A549 (cell line): ENCODE measurements at regions not wholly inside any gene's neighbourhood (a gene's known extent, or its start where the extent isn't known, plus 50 kb on each side); places are given as distances from the start of the nearest gene placed in this dataset.

ENCODE experiments used
- ATAC-seq, 2 experiments: fragments of 200-7000 bp in 1 of 2; fragments of >200 bp in 1 of 2; cut with Nextera tagmentation in 1 of 2; cut with Tn5 transposase in 1 of 2; 3 replicates each; pipeline versions ENCODE4 v1.8.0 to v1.9.1; 2018 to 2020; ENCODE audit warnings: mild to moderate bottlenecking in 1 of 2, moderate library complexity in 1 of 2
- CTCF ChIA-PET: fragments of 300-600 bp; sonication (Branson Sonifier 250); formaldehyde crosslinking; extraction: SDS; loops from one replicate; lab custom pipeline; 2021; ENCODE audit warnings: antibody characterized with exemption, inconsistent platforms; lab: Yijun Ruan, JAX
- POLR2A ChIA-PET: fragments of 350-600 bp; formaldehyde crosslinking; extraction: SDS; loops from one replicate; lab custom pipeline; 2021; ENCODE audit warnings: antibody characterized with exemption, inconsistent platforms; lab: Yijun Ruan, JAX
- DNase-seq, 2 experiments: peaks; one replicate each; pipeline versions ENCODE4 v3.0.0 to v3.0.0-alpha.2; 2011 to 2016; ENCODE audit warnings: low read depth in 1 of 2, low spot score in 1 of 2
- FAIRE-seq: peaks from 2 replicates; lab custom pipeline; 2011; peaks lifted over from hg19 to GRCh38; lab: Jason Lieb, UNC
- H3K27ac ChIP-seq, 2 experiments: fragments of >200 bp; sonication (Bioruptor Twin); formaldehyde crosslinking; 3 replicates each; pipeline ENCODE4 v1.5.1; 2016 to 2017
- H3K4me1 ChIP-seq: fragments of >200 bp; sonication (Bioruptor Twin); formaldehyde crosslinking; 3 replicates; pipeline ENCODE4 v1.6.1; 2016
- H3K4me2 ChIP-seq: fragments of >200 bp; sonication (Bioruptor Twin); formaldehyde crosslinking; 3 replicates; pipeline ENCODE4 v1.6.1; 2016
- H3K4me3 ChIP-seq: fragments of >200 bp; sonication (Bioruptor Twin); formaldehyde crosslinking; 3 replicates; pipeline ENCODE4 v1.5.1; 2016
- H3K9me3 ChIP-seq: fragments of >200 bp; sonication (Bioruptor Twin); formaldehyde crosslinking; 3 replicates; pipeline ENCODE4 v1.6.1; 2016
- ATOH8 ChIP-seq: fragments of 250-450 bp; sonication (Bioruptor Pico); IDR thresholded peaks from 2 replicates; pipeline ENCODE4 v1.5.0; 2020; ENCODE audit warnings: low read depth, mild to moderate bottlenecking, moderate library complexity
- CBX8 ChIP-seq: fragments of 200-600 bp; sonication (generic); IDR thresholded peaks from 2 replicates; pipeline ENCODE4 v1.6.1; 2016
- CHD2 ChIP-seq: fragments of 150-350 bp; IDR thresholded peaks from 2 replicates; pipeline ENCODE4 v1.6.1; 2014; ENCODE audit warnings: low read length; ENCODE audit not compliant: partially characterized antibody
- CHD4 ChIP-seq: fragments of 200-600 bp; sonication (generic); IDR thresholded peaks from 2 replicates; pipeline ENCODE4 v1.6.1; 2016; ENCODE audit warnings: antibody characterized with exemption, mild to moderate bottlenecking, borderline replicate concordance
- EHMT2 ChIP-seq: fragments of 200-600 bp; sonication (generic); IDR thresholded peaks from 2 replicates; pipeline ENCODE4 v1.6.1; 2016; ENCODE audit warnings: antibody characterized with exemption, low read depth, mild to moderate bottlenecking, moderate library complexity
- EP300 ChIP-seq, 2 experiments: fragments of >200 bp; sonication (Bioruptor Twin); formaldehyde crosslinking; IDR thresholded peaks; 2 replicates in 1 of 2; 3 replicates in 1 of 2; pipeline ENCODE4 v1.6.1; 2016 to 2017
- FOSB ChIP-seq: fragments of 250-450 bp; sonication (Bioruptor Pico); IDR thresholded peaks from 2 replicates; pipeline ENCODE4 v1.5.0; 2020; ENCODE audit warnings: mild to moderate bottlenecking, moderate library complexity
- FOXS1 ChIP-seq: fragments of 250-450 bp; sonication (Bioruptor Pico); IDR thresholded peaks from 2 replicates; pipeline ENCODE4 v1.5.0; 2020; ENCODE audit warnings: mild to moderate bottlenecking, moderate library complexity
- HEYL ChIP-seq: fragments of 250-450 bp; sonication (Bioruptor Pico); IDR thresholded peaks from 2 replicates; pipeline ENCODE4 v1.8.0; 2021; ENCODE audit warnings: mild to moderate bottlenecking, moderate library complexity
- HOXA7 ChIP-seq: fragments of 250-450 bp; sonication (Bioruptor Pico); IDR thresholded peaks from 2 replicates; pipeline ENCODE4 v1.5.0; 2020; ENCODE audit warnings: mild to moderate bottlenecking, moderate library complexity
- JUN ChIP-seq, 2 experiments: fragments of >200 bp; sonication (Bioruptor Twin); formaldehyde crosslinking; IDR thresholded peaks; 2 replicates in 1 of 2; 3 replicates in 1 of 2; pipeline ENCODE4 v1.6.1; 2016 to 2017
- KDM5A ChIP-seq: fragments of 200-600 bp; sonication (generic); IDR thresholded peaks from 2 replicates; pipeline ENCODE4 v1.6.1; 2016; ENCODE audit warnings: antibody characterized with exemption, mild to moderate bottlenecking
- MAFK ChIP-seq: fragments of 450-650 bp; IDR thresholded peaks from 2 replicates; pipeline ENCODE4 v1.6.1; 2014; ENCODE audit not compliant: partially characterized antibody
- MYC ChIP-seq: IDR thresholded peaks from 2 replicates; pipeline ENCODE4 v1.6.1; 2012; ENCODE audit warnings: mild to moderate bottlenecking, inconsistent platforms, low read length, improper control_type of control experiment, borderline replicate concordance
- NPAS2 ChIP-seq: fragments of 250-450 bp; sonication (Bioruptor Pico); IDR thresholded peaks from 2 replicates; pipeline ENCODE4 v1.8.0; 2022; ENCODE audit warnings: mild to moderate bottlenecking, moderate library complexity, borderline replicate concordance
- NR3C1 ChIP-seq: fragments of >200 bp; sonication (Bioruptor Twin); formaldehyde crosslinking; IDR thresholded peaks from 3 replicates; pipeline ENCODE4 v1.6.1; 2017
- PHF8 ChIP-seq: fragments of 200-600 bp; sonication (generic); IDR thresholded peaks from 2 replicates; pipeline ENCODE4 v1.6.1; 2016; ENCODE audit warnings: low read depth, mild to moderate bottlenecking, antibody characterized with exemption, moderate library complexity, borderline replicate concordance
- POLR2A ChIP-seq: IDR thresholded peaks from 2 replicates; pipeline ENCODE4 v1.6.1; 2012; ENCODE audit warnings: mild to moderate bottlenecking, low read length
- POLR2AphosphoS2 ChIP-seq: conservative IDR thresholded peaks from 2 replicates; pipeline ENCODE4 v1.6.1; 2012; ENCODE audit warnings: low read length, improper control_type of control experiment, inconsistent platforms
- RCOR1 ChIP-seq: fragments of 150-350 bp; IDR thresholded peaks from 2 replicates; pipeline ENCODE4 v1.6.1; 2014; ENCODE audit warnings: antibody characterized with exemption, low read length, low read depth
- SREBF2 ChIP-seq: fragments of 450-650 bp; IDR thresholded peaks from 2 replicates; pipeline ENCODE4 v1.6.1; 2014; ENCODE audit warnings: mild to moderate bottlenecking, moderate library complexity
- TFCP2L1 ChIP-seq: fragments of 250-450 bp; sonication (Bioruptor Pico); IDR thresholded peaks from 2 replicates; pipeline ENCODE4 v1.5.0; 2021; ENCODE audit warnings: mild to moderate bottlenecking
- USF2 ChIP-seq: fragments of 450-650 bp; IDR thresholded peaks from 2 replicates; pipeline ENCODE4 v1.6.1; 2014; ENCODE audit warnings: antibody characterized with exemption
- ZNF302 ChIP-seq: fragments of 250-450 bp; sonication (Bioruptor Pico); IDR thresholded peaks from 2 replicates; pipeline ENCODE4 v1.9.0; 2021; ENCODE audit warnings: inconsistent platforms, mild to moderate bottlenecking, moderate library complexity
- ZSCAN20 ChIP-seq: fragments of 250-450 bp; sonication (Bioruptor Pico); IDR thresholded peaks from 2 replicates; pipeline ENCODE4 v1.8.0; 2022; ENCODE audit warnings: mild to moderate bottlenecking, moderate library complexity
- WGBS: methylation state at CpG from one replicate; pipeline ENCODE4 v1.1.6; 2017; ENCODE audit errors: missing lambda C conversion rate; 5-methylcytosine and 5-hydroxymethylcytosine counted together
- TF ChIP-seq, protein P1 (sequence below): fragments of >200 bp; sonication (Bioruptor Twin); formaldehyde crosslinking; IDR thresholded peaks from 3 replicates; pipeline ENCODE4 v1.5.1; 2016
- TF ChIP-seq, protein P2 (sequence below): IDR thresholded peaks from 2 replicates; pipeline ENCODE4 v1.6.1; 2012

- WGBS = 58% methylated on average over 4 of the region's 4 CpGs
- no peaks in the 10 kb centered on the region for H3K4me1 ChIP-seq
- FAIRE-seq (no peak), DNase-seq (no peak), ATAC-seq (no peak)
- TF ChIP-seq FOSB = no peak
- no peak for TF ChIP-seq EP300 (IDR thresholded peaks at IDR 0.05)
- no peak for TF ChIP-seq NR3C1
- TF ChIP-seq MAFK = no peak
- TF ChIP-seq, protein P1, sequence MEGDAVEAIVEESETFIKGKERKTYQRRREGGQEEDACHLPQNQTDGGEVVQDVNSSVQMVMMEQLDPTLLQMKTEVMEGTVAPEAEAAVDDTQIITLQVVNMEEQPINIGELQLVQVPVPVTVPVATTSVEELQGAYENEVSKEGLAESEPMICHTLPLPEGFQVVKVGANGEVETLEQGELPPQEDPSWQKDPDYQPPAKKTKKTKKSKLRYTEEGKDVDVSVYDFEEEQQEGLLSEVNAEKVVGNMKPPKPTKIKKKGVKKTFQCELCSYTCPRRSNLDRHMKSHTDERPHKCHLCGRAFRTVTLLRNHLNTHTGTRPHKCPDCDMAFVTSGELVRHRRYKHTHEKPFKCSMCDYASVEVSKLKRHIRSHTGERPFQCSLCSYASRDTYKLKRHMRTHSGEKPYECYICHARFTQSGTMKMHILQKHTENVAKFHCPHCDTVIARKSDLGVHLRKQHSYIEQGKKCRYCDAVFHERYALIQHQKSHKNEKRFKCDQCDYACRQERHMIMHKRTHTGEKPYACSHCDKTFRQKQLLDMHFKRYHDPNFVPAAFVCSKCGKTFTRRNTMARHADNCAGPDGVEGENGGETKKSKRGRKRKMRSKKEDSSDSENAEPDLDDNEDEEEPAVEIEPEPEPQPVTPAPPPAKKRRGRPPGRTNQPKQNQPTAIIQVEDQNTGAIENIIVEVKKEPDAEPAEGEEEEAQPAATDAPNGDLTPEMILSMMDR = no peak
- no peak for TF ChIP-seq FOXS1
- TF ChIP-seq POLR2AphosphoS2 = no peak
- no peak for TF ChIP-seq USF2
- TF ChIP-seq ZSCAN20 = no peak
- TF ChIP-seq ATOH8 (CRISPR knock-in tag) = no peak
- no peak for TF ChIP-seq POLR2A
- TF ChIP-seq HOXA7 (CRISPR knock-in tag) = no peak
- TF ChIP-seq CHD4 = no peak
- no peak for TF ChIP-seq TFCP2L1 (CRISPR knock-in tag)
- TF ChIP-seq CHD2 = no peak
- TF ChIP-seq KDM5A = no peak
- TF ChIP-seq, protein P2, sequence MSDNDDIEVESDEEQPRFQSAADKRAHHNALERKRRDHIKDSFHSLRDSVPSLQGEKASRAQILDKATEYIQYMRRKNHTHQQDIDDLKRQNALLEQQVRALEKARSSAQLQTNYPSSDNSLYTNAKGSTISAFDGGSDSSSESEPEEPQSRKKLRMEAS = no peak
- no peak for TF ChIP-seq NPAS2 (CRISPR knock-in tag)
- no peak for TF ChIP-seq EHMT2
- H3K4me2 ChIP-seq = no peak overlapping the region
- ChIA-PET CTCF (interaction anchor here (0.5 to 1.3 kb wide), 2 partner anchors 11 to 209 kb away, joined by 3 read pairs; no protein-coding TSS in a partner anchor), POLR2A (no interaction called here)
- H3K9me3 ChIP-seq = no peaks in the 10 kb centered on the region
- no peak overlapping the region for H3K27ac ChIP-seq
- H3K4me3 ChIP-seq = no peak overlapping the region
Observed at GRCh38 chr3:110180733-110181132, 843.4 kb upstream of the DPPA4 start.

- 87% methylated on average over 3 of the region's 3 CpGs for WGBS
- FAIRE-seq = peak; percentile 32
- H3K9me3 ChIP-seq = no peaks in the 10 kb centered on the region
- no peak overlapping the region for H3K4me3 ChIP-seq
- H3K4me2 ChIP-seq = no peak overlapping the region
- TF ChIP-seq CBX8 (no peak), ZNF302 (no peak), MAFK (no peak), TFCP2L1 (CRISPR knock-in tag) (no peak), HEYL (CRISPR knock-in tag) (no peak)
- TF ChIP-seq, all 56 proteins: peak for 0
- no peak for DNase-seq
- Histone ChIP-seq H3K4me1 (no peaks in the 10 kb centered on the region), H3K27ac (no peak overlapping the region)
- CTCF ChIA-PET = interaction anchor here (0.5 to 1.3 kb wide), 2 partner anchors 11 to 208 kb away, joined by 3 read pairs; no protein-coding TSS in a partner anchor
- POLR2A ChIA-PET = no interaction called here
- no peak for ATAC-seq
Observed at GRCh38 chr3:110181226-110181625, 843.9 kb upstream of the DPPA4 start.

GRCh38 chr3:110184536-110184935, 847.2 kb upstream of the DPPA4 start:
- POLR2A ChIA-PET = no interaction called here
- no peaks in the 10 kb centered on the region for H3K4me1 ChIP-seq
- TF ChIP-seq MYC (no peak), SREBF2 (no peak), POLR2A (no peak), CHD4 (no peak), PHF8 (no peak), RCOR1 (no peak), JUN (IDR thresholded peaks at IDR 0.05) (no peak)
- DNase-seq (no peak), FAIRE-seq (no peak), ATAC-seq (no peak)
- WGBS = 63% methylated on average over 1 of the region's 1 CpG
- no peak overlapping the region for H3K4me2 ChIP-seq
- H3K9me3 ChIP-seq = peaks cover 4% of the 10 kb centered on the region; the same call in 1 of the 3 replicates
- CTCF ChIA-PET = no interaction called here
- H3K4me3 ChIP-seq = no peak overlapping the region
- no peak overlapping the region for H3K27ac ChIP-seq
